ENCODE measurements at regions not wholly inside any gene's neighbourhood (a gene's known extent, or its start where the extent isn't known, plus 50 kb on each side); places are given as distances from the start of the nearest gene placed in this dataset.

- Histone ChIP-seq H4K20me1 (ENCODE audit: low read depth) (no peaks in the 10 kb centered on the region), H3K27ac (no peak overlapping the region), H3K4me3 (no peak overlapping the region), H3F3A (ENCODE audit: low read depth) (no peaks in the 10 kb centered on the region), H3K9me3 (ENCODE audit: low read depth) (no peaks in the 10 kb centered on the region), H3K4me2 (no peak overlapping the region), H3K27me3 (no peaks in the 10 kb centered on the region), H3K79me2 (ENCODE audit: low read depth) (no peaks in the 10 kb centered on the region), H3K9ac (no peak overlapping the region), H3K4me1 (no peaks in the 10 kb centered on the region), H2AFZ (replicated peaks) (no peak overlapping the region), H3K36me3 (no peaks in the 10 kb centered on the region)
- H3K36me3 Mint-ChIP-seq, result no peaks in the 10 kb centered on the region
- H3K4me1 Mint-ChIP-seq, result peaks cover 7% of the 10 kb centered on the region
- H3K27me3 Mint-ChIP-seq (ENCODE audit: insufficient read depth, low read depth), result peaks cover 2% of the 10 kb centered on the region
- no peak for DNase-seq (ENCODE audit: low spot score)
- no peaks in the 10 kb centered on the region for H3K9me3 Mint-ChIP-seq
- no peak overlapping the region for H3K27ac Mint-ChIP-seq
- H3K4me3 Mint-ChIP-seq, result no peak overlapping the region
- no peak for TF ChIP-seq CTCF (IDR thresholded peaks at IDR 0.05)
- TF ChIP-seq EZH2phosphoT487 (IDR thresholded peaks at IDR 0.05), result no peak
- TF ChIP-seq EZH2 (IDR thresholded peaks at IDR 0.05), result no peak
Measured at GRCh38 chr4:156188596-156188995, 234.9 kb upstream of the CTSO start.

GRCh38 chr4:156186111-156186510, 232.4 kb upstream of the CTSO start:
- no peak overlapping the region for H3K4me3 Mint-ChIP-seq
- no peaks in the 10 kb centered on the region for H3K4me1 ChIP-seq
- H3K36me3 Mint-ChIP-seq, result no peaks in the 10 kb centered on the region
- H3K27ac Mint-ChIP-seq, result no peak overlapping the region
- H3K4me1 Mint-ChIP-seq, result no peaks in the 10 kb centered on the region
- no peaks in the 10 kb centered on the region for H3K79me2 ChIP-seq (ENCODE audit: low read depth)
- no peaks in the 10 kb centered on the region for H4K20me1 ChIP-seq (ENCODE audit: low read depth)
- no peak overlapping the region for H3K27ac ChIP-seq
- H3K36me3 ChIP-seq, result no peaks in the 10 kb centered on the region
- H3K9me3 ChIP-seq (ENCODE audit: low read depth), result no peaks in the 10 kb centered on the region
- H3K27me3 Mint-ChIP-seq (ENCODE audit: insufficient read depth, low read depth), result peaks cover 2% of the 10 kb centered on the region
- no peak overlapping the region for H3K4me2 ChIP-seq
- no peaks in the 10 kb centered on the region for H3K9me3 Mint-ChIP-seq
- H3K27me3 ChIP-seq, result no peaks in the 10 kb centered on the region
- no peak overlapping the region for H2AFZ ChIP-seq (replicated peaks)
- H3F3A ChIP-seq (ENCODE audit: low read depth), result no peaks in the 10 kb centered on the region
- H3K9ac ChIP-seq, result no peak overlapping the region
- DNase-seq (ENCODE audit: low spot score), result no peak
- H3K4me3 ChIP-seq, result no peak overlapping the region
- TF ChIP-seq EZH2phosphoT487 (IDR thresholded peaks at IDR 0.05) (no peak), EZH2 (IDR thresholded peaks at IDR 0.05) (no peak), CTCF (IDR thresholded peaks at IDR 0.05) (no peak)

GRCh38 chr4:156185514-156186055, 231.9 kb upstream of the CTSO start:
- Histone ChIP-seq H4K20me1 (ENCODE audit: low read depth) (no peaks in the 10 kb centered on the region), H3K4me2 (no peak overlapping the region), H3K27me3 (no peaks in the 10 kb centered on the region), H3K36me3 (no peaks in the 10 kb centered on the region), H3F3A (ENCODE audit: low read depth) (no peaks in the 10 kb centered on the region), H2AFZ (replicated peaks) (no peak overlapping the region), H3K79me2 (ENCODE audit: low read depth) (no peaks in the 10 kb centered on the region), H3K9me3 (ENCODE audit: low read depth) (no peaks in the 10 kb centered on the region), H3K27ac (no peak overlapping the region), H3K4me1 (no peaks in the 10 kb centered on the region), H3K9ac (no peak overlapping the region), H3K4me3 (no peak overlapping the region)
- peaks cover 2% of the 10 kb centered on the region for H3K27me3 Mint-ChIP-seq (ENCODE audit: insufficient read depth, low read depth)
- no peaks in the 10 kb centered on the region for H3K36me3 Mint-ChIP-seq
- no peaks in the 10 kb centered on the region for H3K4me1 Mint-ChIP-seq
- H3K4me3 Mint-ChIP-seq, result no peak overlapping the region
- no peak for DNase-seq (ENCODE audit: low spot score)
- no peak overlapping the region for H3K27ac Mint-ChIP-seq
- no peaks in the 10 kb centered on the region for H3K9me3 Mint-ChIP-seq
- TF ChIP-seq EZH2 (IDR thresholded peaks at IDR 0.05), result no peak
- TF ChIP-seq CTCF (IDR thresholded peaks at IDR 0.05), result no peak
- no peak for TF ChIP-seq EZH2phosphoT487 (IDR thresholded peaks at IDR 0.05)

All from neural progenitor cell (in vitro differentiated cells).